IMR-90 (cell line): ENCODE measurements at regions not wholly inside any gene's neighbourhood (a gene's known extent, or its start where the extent isn't known, plus 50 kb on each side); places are given as distances from the start of the nearest gene placed in this dataset.
"Not testable (repeated sequence)": the region's sequence is repeated elsewhere in the genome, so short reads cannot be mapped to it uniquely, and the experiment has no call there.

Experiments
- ATAC-seq: fragments of 200-7000 bp; cut with Tn5 transposase; 2 replicates; pipeline ENCODE4 v1.9.1; 2020; ENCODE audit warnings: low read depth, mild to moderate bottlenecking, moderate library complexity
- BruUV-seq: library from RNA; stranded (reverse); fragments of 400-500 nt; replicated peaks from 2 replicates; lab custom pipeline; 2021; lab: Mats Ljungman, UMichigan
- CTCF ChIA-PET: fragments of 300-600 bp; formaldehyde crosslinking; extraction: SDS; loops from one replicate; lab custom pipeline; 2021; ENCODE audit warnings: antibody characterized with exemption; lab: Yijun Ruan, JAX
- POLR2A ChIA-PET: fragments of 300-600 bp; sonication (Branson Sonifier 250); formaldehyde crosslinking; loops from one replicate; lab custom pipeline; 2022; ENCODE audit warnings: antibody characterized with exemption; ENCODE audit not compliant: unreplicated experiment; lab: Charles Lee
- DNase-seq: peaks from one replicate; pipeline ENCODE4 v3.0.0; 2013
- H2AFZ ChIP-seq: replicated peaks from 2 replicates; pipeline ENCODE3; 2013; ENCODE audit warnings: low read length, mild to moderate bottlenecking; ENCODE audit not compliant: poor library complexity
- H2AK5ac ChIP-seq: 2 replicates; pipeline ENCODE4 v1.6.1; 2013; ENCODE audit warnings: low read depth, low read length, inconsistent platforms
- H2AK9ac ChIP-seq: replicated peaks from 2 replicates; pipeline ENCODE3; 2013; ENCODE audit warnings: mild to moderate bottlenecking, low read depth, low read length, moderate library complexity; ENCODE audit not compliant: poor library complexity
- H2BK120ac ChIP-seq: 2 replicates; pipeline ENCODE4 v1.6.1; 2013; ENCODE audit warnings: low read depth, low read length, inconsistent platforms
- H2BK15ac ChIP-seq: 3 replicates; pipeline ENCODE4 v1.6.1; 2013; ENCODE audit warnings: low read depth, low read length, inconsistent platforms
- H2BK20ac ChIP-seq: 2 replicates; pipeline ENCODE4 v1.6.1; 2013; ENCODE audit warnings: low read depth, mild to moderate bottlenecking, inconsistent platforms, low read length, moderate library complexity
- H2BK5ac ChIP-seq: 2 replicates; pipeline ENCODE4 v1.6.1; 2013; ENCODE audit warnings: mild to moderate bottlenecking, low read depth, low read length, inconsistent platforms; ENCODE audit not compliant: poor library complexity, severe bottlenecking
- H3K14ac ChIP-seq: replicated peaks from 2 replicates; pipeline ENCODE4 v1.6.1; 2013; ENCODE audit warnings: low read depth, low read length, inconsistent platforms
- H3K18ac ChIP-seq: 2 replicates; pipeline ENCODE4 v1.6.1; 2013; ENCODE audit warnings: low read depth, low read length, control low read depth
- H3K23ac ChIP-seq: 2 replicates; pipeline ENCODE4 v1.6.1; 2013; ENCODE audit warnings: low read depth, low read length, inconsistent platforms
- H3K27ac ChIP-seq: 2 replicates; pipeline ENCODE4 v1.5.1; 2013; ENCODE audit warnings: mild to moderate bottlenecking, control low read depth, low read length; ENCODE audit not compliant: insufficient read depth
- H3K27me3 ChIP-seq: 2 replicates; pipeline ENCODE4 v1.6.1; 2013; ENCODE audit warnings: low read length; ENCODE audit not compliant: control insufficient read depth, insufficient read depth
- H3K36me3 ChIP-seq: 2 replicates; pipeline ENCODE4 v1.6.1; 2013; ENCODE audit warnings: low read length, mixed read lengths; ENCODE audit not compliant: control insufficient read depth, insufficient read depth
- H3K4ac ChIP-seq: 2 replicates; pipeline ENCODE4 v1.6.1; 2013; ENCODE audit warnings: low read depth, low read length, inconsistent platforms
- H3K4me1 ChIP-seq: 2 replicates; pipeline ENCODE4 v1.6.1; 2013; ENCODE audit warnings: low read length, mixed read lengths; ENCODE audit not compliant: control insufficient read depth, insufficient read depth
- H3K4me2 ChIP-seq: 2 replicates; pipeline ENCODE4 v1.6.1; 2013; ENCODE audit warnings: low read depth, mild to moderate bottlenecking, control low read depth, low read length, moderate library complexity
- H3K4me3 ChIP-seq: 2 replicates; pipeline ENCODE4 v1.5.1; 2013; ENCODE audit warnings: low read depth, mild to moderate bottlenecking, control low read depth, low read length, moderate library complexity; ENCODE audit not compliant: insufficient read depth
- H3K56ac ChIP-seq: 2 replicates; pipeline ENCODE4 v1.6.1; 2013; ENCODE audit warnings: low read length, inconsistent platforms; ENCODE audit not compliant: insufficient read depth; ENCODE audit errors: extremely low read depth
- H3K79me1 ChIP-seq, 2 experiments: 2 replicates each; pipeline ENCODE4 v1.6.1; 2013; ENCODE audit warnings: low read length in 2 of 2, inconsistent platforms in 1 of 2, low read depth in 1 of 2
- H3K9ac ChIP-seq: 2 replicates; pipeline ENCODE4 v1.6.1; 2013; ENCODE audit warnings: low read depth, low read length, control low read depth
- H3K9me1 ChIP-seq: 2 replicates; pipeline ENCODE4 v1.6.1; 2013; ENCODE audit warnings: low read length, inconsistent platforms; ENCODE audit not compliant: insufficient read depth
- H3K9me3 ChIP-seq: 2 replicates; pipeline ENCODE4 v1.6.1; 2013; ENCODE audit warnings: low read length; ENCODE audit not compliant: control insufficient read depth, insufficient read depth
- H4K20me1 ChIP-seq: 2 replicates; pipeline ENCODE4 v1.6.1; 2013; ENCODE audit warnings: low read length, inconsistent platforms; ENCODE audit not compliant: insufficient read depth
- H4K5ac ChIP-seq: 2 replicates; pipeline ENCODE4 v1.6.1; 2013; ENCODE audit warnings: mild to moderate bottlenecking, low read depth, low read length, control low read depth
- H4K8ac ChIP-seq, 2 experiments: 2 replicates each; pipeline ENCODE4 v1.6.1; 2013; ENCODE audit warnings: low read depth in 2 of 2, low read length in 2 of 2, control low read depth in 1 of 2, inconsistent platforms in 1 of 2
- H4K91ac ChIP-seq: 2 replicates; pipeline ENCODE4 v1.6.1; 2013; ENCODE audit warnings: low read depth, low read length, inconsistent platforms; ENCODE audit not compliant: insufficient read depth
- WGBS, 2 experiments: methylation state at CpG; one replicate each; pipeline versions ENCODE4 v1.1.5 to v1.1.7; 2013; ENCODE audit warnings: missing lambda C conversion rate in 2 of 2; ENCODE audit not compliant: insufficient read length in 1 of 2; ENCODE audit errors: extremely low coverage in 2 of 2; 5-methylcytosine and 5-hydroxymethylcytosine counted together
- dilution Hi-C: fragments of 300-500 bp; cut with HindIII; formaldehyde crosslinking; loops from one replicate; pipeline ENCODE4 v1.14.3; 2018; ENCODE audit warnings: low sequenced_read_pairs; ENCODE audit not compliant: unreplicated experiment
- in situ Hi-C: fragments of 300-500 bp; cut with MboI; formaldehyde crosslinking; loops from 3 replicates; pipeline ENCODE4 v1.14.3; 2019; ENCODE audit warnings: low sequenced_read_pairs, inconsistent platforms, mixed read lengths
- intact Hi-C: fragments of 100-400 bp; cut with micrococcal nuclease; formaldehyde crosslinking; loops from 2 replicates; pipeline ENCODE4 v1.10.0; 2022

DNA sequence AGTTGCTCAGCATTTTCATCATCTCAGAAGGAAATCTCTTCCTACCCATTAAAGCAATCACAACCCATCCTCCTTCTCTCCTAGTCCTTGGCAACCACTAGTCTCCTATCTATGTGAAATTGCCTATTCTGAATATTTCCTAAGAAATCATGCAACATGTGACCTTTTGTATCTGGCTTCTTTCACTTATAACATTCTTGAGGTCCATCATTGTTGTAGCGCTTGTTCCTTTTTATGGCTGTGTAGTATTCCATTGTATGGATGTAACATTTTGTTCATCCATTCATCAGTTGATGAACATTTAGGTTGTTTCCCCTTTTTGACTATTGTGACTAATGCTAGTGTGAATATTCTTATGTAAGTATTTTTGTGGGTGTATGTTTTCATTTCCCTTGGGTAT, 2175.8 kb upstream of the DEFB115 start:
- H3K4ac ChIP-seq, result not testable (repeated sequence)
- no CpG with 5 or more reads among the region's 1 CpG for WGBS, 2 experiments

More for the DNA sequence above, 2175.8 kb upstream of the DEFB115 start:
- H3K79me1 ChIP-seq, CTCF ChIA-PET, H3K9me1 ChIP-seq, H3K4me1 ChIP-seq, H4K20me1 ChIP-seq, H2AK5ac ChIP-seq, H2AK9ac ChIP-seq, H3K36me3 ChIP-seq, H3K4me2 ChIP-seq, H4K91ac ChIP-seq, H3K27me3 ChIP-seq, H4K8ac ChIP-seq, BruUV-seq, H2BK15ac ChIP-seq, dilution Hi-C loops, H3K9ac ChIP-seq, POLR2A ChIA-PET, in situ Hi-C loops, H3K18ac ChIP-seq, H3K27ac ChIP-seq, intact Hi-C loops, H2AFZ ChIP-seq, H3K23ac ChIP-seq, H3K56ac ChIP-seq, H3K4me3 ChIP-seq, H4K5ac ChIP-seq, DNase-seq, H3K14ac ChIP-seq, H2BK120ac ChIP-seq, H2BK5ac ChIP-seq, ATAC-seq, H2BK20ac ChIP-seq: not testable (repeated sequence)
- H3K9me3 ChIP-seq, result peaks cover 13% of the 10 kb centered on the region
